Activated CD8-positive, alpha-beta memory T cell treated with anti-CD3 and anti-CD28 coated beads, Interleukin-2, amount 50 U/mL, for 1 hour (primary cell): ENCODE measurements at regions not wholly inside any gene's neighbourhood (a gene's known extent, or its start where the extent isn't known, plus 50 kb on each side); places are given as distances from the start of the nearest gene placed in this dataset.

Experiments
- DNase-seq: peaks from one replicate; pipeline ENCODE4 v3.0.0-alpha.2; 2020; ENCODE audit errors: extremely low read depth

- no peak for DNase-seq
These were observed 62.2 kb upstream of the RNF38 start for GRCh38 chr9:36462245-36462644.

DNA sequence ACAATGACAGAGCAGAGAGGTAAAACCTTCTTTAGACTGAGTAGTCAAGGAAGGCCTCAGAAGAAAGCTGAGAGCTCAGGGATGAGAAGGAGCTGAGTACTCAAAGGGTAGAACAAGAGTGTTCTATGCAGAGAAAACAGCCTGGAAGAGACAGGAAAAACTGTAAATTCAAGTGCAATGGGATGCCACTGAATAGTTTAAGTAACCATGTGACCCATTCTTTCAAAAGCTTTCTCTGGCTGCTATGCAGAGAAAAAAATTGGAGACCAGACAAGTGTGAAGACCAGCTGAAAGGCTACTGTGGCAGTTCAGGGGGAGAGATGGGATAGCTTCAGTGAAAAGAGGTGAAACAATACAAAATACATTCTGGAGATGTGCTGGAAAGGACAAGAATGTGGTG, 61.3 kb upstream of the RNF38 start:
- no peak for DNase-seq

DNA sequence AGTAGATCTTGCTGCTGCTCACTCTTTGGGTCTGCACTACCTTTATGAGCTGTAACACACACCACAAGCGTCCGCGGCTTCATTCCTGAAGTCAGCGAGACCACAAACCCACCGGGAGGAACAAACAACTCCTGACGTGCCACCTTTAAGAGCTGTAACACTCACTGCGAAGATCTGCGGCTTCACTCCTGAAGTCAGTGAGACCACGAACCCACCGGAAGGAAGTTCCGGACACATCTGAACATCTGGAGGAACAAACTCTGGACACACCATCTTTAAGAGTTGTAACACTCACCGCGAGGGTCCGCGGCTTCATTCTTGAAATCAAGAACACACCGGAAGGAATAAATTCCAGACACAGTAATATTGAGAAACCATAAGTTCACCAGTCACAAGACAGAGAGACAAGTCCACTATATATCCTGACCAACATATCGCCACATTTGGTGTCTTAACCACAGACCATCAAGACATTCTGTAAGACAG, 58.4 kb upstream of the RNF38 start:
- peak; percentile 67 for DNase-seq

DNA sequence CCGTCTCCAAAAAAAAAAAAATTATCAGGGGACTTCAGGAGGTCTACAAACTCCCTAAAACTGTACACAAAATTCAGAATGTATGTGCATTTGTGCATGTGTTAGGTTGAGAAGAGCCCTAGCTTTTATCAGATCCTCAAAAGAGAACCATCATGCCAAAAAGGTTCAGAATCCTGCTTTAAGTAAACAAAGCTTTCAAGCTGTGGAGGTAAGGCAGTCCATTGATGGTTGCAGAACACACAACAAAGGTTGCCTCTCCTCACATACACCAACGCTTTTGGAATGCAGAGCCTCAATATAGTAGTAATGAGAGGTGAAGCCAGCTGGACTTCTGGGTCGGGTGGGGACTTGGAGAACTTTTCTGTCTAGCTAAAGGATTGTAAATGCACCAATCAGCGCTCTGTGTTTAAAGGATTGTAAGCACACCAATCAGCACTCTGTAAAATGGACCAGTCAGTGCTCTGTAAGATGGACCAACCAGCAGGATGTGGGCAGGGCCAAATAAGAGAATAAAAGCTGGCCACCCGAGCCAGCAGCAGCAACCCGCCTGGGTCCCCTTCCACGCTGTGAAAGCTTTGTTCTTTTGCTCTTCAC, 57.9 kb upstream of the RNF38 start:
- no peak for DNase-seq

DNA sequence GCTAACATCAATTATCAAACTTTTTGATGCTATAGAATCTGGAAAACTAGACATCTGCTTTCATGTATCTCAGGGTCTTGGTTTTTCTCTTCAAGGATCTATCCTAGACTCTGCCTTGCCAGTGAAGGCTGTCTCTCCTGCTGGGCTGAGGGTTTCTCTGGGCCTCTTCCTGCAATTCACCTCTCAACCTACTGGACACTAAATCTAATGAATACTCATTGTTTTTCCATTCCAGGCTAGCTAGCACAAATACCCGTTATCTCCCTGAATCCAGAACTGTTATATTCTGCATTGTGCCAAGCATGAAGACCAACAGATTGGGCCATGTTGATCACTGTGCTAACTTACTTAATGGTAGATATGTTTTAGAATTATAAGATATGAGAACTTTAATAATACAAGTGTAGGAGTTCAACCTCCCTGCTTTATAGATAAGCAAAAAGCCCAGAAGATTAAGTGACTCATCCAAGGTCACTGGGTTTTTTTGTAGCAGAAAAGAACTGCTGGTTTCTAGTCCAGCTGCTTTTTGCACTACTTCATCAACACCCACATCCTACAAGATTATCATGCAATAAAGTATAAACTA, 56.5 kb upstream of the RNF38 start:
- DNase-seq: no peak

DNA sequence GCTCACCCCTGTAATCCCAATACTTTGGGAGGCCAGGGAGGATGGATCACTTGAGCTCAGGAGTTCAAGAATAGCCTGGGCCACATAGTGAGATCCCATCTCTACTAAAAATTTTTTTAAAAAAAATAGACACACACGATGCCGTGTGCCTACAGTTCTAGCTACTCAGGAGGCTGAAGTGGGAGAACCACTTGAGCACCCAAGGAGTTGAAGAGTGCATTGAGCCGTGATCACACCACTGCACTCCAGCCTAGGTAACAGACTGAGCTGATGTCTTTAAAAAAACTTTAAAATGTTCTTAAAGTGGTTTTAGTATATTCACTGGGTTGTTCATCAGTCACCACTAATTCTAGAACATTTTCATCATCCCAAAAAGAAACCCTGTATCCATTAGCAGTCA, 51.9 kb upstream of the RNF38 start:
- no peak for DNase-seq

DNA sequence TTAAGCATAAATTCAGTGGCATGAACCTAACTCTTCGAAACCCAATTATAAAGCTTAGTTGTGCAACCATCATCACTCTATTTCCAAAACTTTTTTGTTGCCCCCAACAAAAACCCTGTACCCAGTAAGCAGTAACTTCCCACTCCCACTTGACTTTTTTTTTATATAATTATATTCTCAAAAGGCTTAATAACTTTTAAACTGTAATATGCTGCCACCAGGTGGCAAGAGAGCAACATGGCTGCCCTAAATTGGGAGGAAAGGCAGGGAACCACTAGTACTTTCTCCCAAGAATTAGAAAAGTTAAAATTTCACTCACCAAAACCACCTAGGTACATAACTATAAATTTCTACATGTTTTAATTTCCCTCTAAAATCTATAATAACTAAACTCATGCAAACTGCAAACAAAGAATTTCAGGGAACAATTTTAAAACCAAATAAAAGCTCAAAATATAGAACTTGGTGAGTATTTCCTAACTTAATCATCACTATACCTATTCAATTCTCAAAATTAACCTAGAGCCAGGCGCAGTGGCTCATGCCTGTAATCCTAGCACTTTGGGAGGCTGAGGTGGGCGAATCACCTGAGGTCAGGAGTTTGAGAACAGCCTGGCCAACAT, 50.2 kb upstream of the RNF38 start:
- no peak for DNase-seq
